NCI-H69 (cell line): ENCODE measurements at regions not wholly inside any gene's neighbourhood (a gene's known extent, or its start where the extent isn't known, plus 50 kb on each side); places are given as distances from the start of the nearest gene placed in this dataset.

Experiments
- DNase-seq: peaks from one replicate; lab custom pipeline; 2025; lab: John Stamatoyannopoulos, UW

DNA sequence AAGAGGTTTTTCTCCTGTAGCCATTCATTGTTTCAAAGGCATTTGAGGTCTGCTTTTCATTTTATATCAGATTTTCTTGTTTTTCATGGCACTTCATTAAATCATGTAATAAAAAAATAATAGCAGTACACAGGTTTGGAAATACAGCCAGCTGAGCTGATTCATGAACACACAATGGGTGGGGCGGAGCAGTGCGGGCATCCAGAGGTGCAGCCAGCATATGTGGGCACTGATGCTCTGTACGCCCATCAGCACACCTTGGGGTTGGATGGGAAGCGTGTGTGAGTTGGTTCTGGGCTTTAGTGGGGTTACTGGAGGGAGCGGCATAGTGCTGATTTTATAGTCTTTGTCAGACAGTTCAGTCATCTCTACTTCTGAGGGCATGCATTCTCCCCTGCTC lies 54.2 kb upstream of the IRX4 start:
- no peak for DNase-seq

DNA sequence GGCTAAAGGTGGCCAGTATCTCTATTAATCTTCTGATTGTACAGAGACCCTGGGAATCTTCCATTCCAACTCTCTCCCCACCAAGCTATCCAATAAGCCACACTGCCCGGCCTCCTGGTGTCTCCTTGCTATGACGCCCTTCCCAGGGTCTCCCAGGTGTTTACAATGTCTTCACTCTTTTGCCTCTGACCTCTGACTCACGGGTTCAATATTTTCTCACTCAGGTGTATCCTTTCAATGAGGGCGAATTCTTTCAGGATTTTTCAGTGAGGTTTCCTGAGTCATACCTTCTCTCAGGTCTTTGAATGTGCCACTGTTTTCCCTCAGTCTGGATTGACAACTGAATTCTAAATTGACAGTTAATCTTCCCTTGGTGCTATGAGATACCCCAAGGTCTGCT lies 53.7 kb upstream of the IRX4 start:
- DNase-seq: no peak

DNA sequence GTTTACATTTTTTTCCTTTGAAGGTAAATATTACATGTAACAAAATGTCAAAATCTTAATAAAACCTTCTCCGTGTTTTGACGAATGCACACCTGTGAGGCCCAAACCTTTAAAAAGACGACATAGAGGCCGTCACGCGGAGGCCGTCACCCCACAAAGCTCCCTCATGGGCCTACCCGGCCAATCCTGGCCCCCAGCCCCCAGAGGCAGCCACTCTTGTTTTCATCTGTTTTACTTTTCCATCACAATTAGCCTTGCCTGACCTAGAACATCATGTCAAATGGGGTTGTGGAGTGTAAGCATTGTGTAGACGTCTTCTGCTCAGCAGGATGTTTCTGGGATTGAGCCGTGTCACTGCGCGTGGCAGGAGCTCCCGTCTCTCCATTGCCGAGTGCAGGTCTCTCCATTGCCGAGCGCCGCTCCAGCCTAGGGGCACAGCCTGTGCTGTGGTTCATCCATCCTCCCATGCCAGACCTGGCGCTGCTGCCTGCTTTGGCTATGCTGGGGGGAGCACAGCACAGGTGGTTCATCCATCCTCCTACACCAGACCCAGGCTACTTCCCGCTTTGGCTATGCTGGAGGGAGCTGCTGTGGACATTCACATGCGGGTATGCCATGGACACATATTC lies 52.2 kb upstream of the IRX4 start:
- no peak for DNase-seq

DNA sequence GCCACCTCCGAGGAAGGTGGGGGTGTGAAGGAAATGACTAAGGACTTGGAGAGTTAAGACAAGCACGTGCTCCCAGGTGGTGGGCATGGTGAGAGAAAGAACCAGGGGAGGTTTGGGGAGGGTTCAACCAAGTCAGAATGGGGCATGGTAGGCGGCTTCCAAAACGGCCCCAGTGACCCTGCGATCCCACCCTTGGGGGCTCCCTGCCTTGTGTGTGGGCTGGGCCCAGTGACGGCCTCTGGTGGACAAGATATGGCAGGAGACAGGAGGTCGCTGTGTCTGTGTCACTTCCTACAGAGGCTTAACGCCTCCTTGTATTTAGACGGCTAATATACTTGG lies 51.3 kb upstream of the IRX4 start:
- no peak for DNase-seq

DNA sequence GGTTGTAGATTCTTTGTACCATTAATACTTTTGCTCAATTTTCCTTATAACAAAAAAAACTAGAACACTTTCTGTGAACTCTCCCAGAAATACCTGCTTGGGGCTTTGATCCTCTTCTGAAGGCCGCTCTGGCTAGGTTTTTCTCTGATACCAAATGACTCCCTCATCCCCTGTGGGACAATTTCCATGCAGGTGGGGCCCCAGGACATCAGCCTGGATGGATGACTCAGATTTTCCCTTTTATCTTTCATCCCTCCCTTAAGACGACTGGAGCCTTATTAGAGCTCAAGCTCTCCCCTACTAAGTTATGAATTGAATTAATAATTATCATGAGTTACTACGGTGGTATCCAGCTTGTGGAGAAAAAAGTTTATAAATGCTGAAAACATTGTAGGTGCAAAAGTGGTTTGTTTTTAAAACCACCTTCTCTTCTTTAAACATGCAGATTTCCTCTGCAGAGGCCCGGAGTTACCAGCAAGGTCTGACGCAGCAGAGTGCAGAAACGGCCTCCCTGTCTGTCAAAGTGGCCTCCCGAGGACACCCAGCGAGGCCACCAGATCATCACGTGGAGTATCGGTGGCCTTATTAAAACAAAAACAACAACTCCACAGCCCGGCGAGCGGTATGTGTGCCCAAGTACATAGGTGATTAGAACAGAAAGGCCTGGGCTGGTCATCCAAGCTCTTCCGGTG lies 50.8 kb upstream of the IRX4 start:
- DNase-seq: no peak
